HepG2 (cell line): ENCODE measurements at regions not wholly inside any gene's neighbourhood (a gene's known extent, or its start where the extent isn't known, plus 50 kb on each side); places are given as distances from the start of the nearest gene placed in this dataset.
"Not testable (repeated sequence)": the region's sequence is repeated elsewhere in the genome, so short reads cannot be mapped to it uniquely, and the experiment has no call there.

Experiments
- CTCF ChIP-seq: sonication (generic); formaldehyde crosslinking; IDR thresholded peaks from 2 replicates; pipeline ENCODE4 v1.5.0; 2020; ENCODE audit warnings: mild to moderate bottlenecking, missing genetic modification reagents, moderate library complexity
- ETV6 ChIP-seq: sonication (generic); formaldehyde crosslinking; conservative IDR thresholded peaks from 2 replicates; pipeline ENCODE4 v1.4.0; 2020; ENCODE audit warnings: missing genetic modification reagents
- RAD21 ChIP-seq: fragments of 450-650 bp; formaldehyde crosslinking; IDR thresholded peaks from 2 replicates; pipeline ENCODE4 v1.5.0; 2020; ENCODE audit warnings: mild to moderate bottlenecking
- RFX5 ChIP-seq: IDR thresholded peaks from 2 replicates; pipeline ENCODE4 v1.6.1; 2011; ENCODE audit warnings: low read depth, low read length, improper control_type of control experiment
- SMC3 ChIP-seq: IDR thresholded peaks from 2 replicates; pipeline ENCODE4 v1.6.1; 2011; ENCODE audit warnings: low read length, improper control_type of control experiment
- SNAPC5 ChIP-seq: sonication (generic); formaldehyde crosslinking; IDR thresholded peaks from 2 replicates; pipeline ENCODE4 v1.8.1; 2023; ENCODE audit warnings: mild to moderate bottlenecking, missing genetic modification reagents, borderline replicate concordance
- SP1 ChIP-seq, 2 experiments: fragments of 450-650 bp in 1 of 2; sonication (generic) in 1 of 2; formaldehyde crosslinking in 1 of 2; IDR thresholded peaks; 2 replicates each; pipeline versions ENCODE4 v1.4.0 to v1.6.1; 2016 to 2020; ENCODE audit warnings: missing genetic modification reagents in 1 of 2
- ZFAT ChIP-seq: sonication (generic); formaldehyde crosslinking; conservative IDR thresholded peaks from 2 replicates; pipeline ENCODE4 v1.8.1; 2023; ENCODE audit warnings: missing genetic modification reagents, inconsistent platforms
- ZFP36L2 ChIP-seq: sonication (generic); formaldehyde crosslinking; IDR thresholded peaks from 2 replicates; pipeline ENCODE4 v1.4.0; 2020; ENCODE audit warnings: missing genetic modification reagents
- ZNF607 ChIP-seq: sonication (generic); formaldehyde crosslinking; IDR thresholded peaks from 2 replicates; pipeline ENCODE4 v1.5.1; 2020; ENCODE audit warnings: missing genetic modification reagents, mild to moderate bottlenecking, borderline replicate concordance
- ZSCAN30 ChIP-seq: sonication (generic); formaldehyde crosslinking; IDR thresholded peaks from 2 replicates; pipeline ENCODE4 v1.5.0; 2020; ENCODE audit warnings: mild to moderate bottlenecking, missing genetic modification reagents

- not testable (repeated sequence) for TF ChIP-seq ZSCAN30; RAD21 (CRISPR knock-in tag); ZFAT (CRISPR knock-in tag); ZFP36L2; SP1 (IDR thresholded peaks at IDR 0.05); SP1 (CRISPR knock-in tag; IDR thresholded peaks at IDR 0.05); RFX5; SNAPC5; SMC3; ETV6 (CRISPR knock-in tag); ZNF607 (CRISPR knock-in tag)
- peak; percentile 39 for TF ChIP-seq CTCF (CRISPR knock-in tag)
Measured at GRCh38 chr4:84244346-84244801, 254.7 kb downstream of the NKX6-1 start.
